ENCODE measurements at regions not wholly inside any gene's neighbourhood (a gene's known extent, or its start where the extent isn't known, plus 50 kb on each side); places are given as distances from the start of the nearest gene placed in this dataset.

DNA sequence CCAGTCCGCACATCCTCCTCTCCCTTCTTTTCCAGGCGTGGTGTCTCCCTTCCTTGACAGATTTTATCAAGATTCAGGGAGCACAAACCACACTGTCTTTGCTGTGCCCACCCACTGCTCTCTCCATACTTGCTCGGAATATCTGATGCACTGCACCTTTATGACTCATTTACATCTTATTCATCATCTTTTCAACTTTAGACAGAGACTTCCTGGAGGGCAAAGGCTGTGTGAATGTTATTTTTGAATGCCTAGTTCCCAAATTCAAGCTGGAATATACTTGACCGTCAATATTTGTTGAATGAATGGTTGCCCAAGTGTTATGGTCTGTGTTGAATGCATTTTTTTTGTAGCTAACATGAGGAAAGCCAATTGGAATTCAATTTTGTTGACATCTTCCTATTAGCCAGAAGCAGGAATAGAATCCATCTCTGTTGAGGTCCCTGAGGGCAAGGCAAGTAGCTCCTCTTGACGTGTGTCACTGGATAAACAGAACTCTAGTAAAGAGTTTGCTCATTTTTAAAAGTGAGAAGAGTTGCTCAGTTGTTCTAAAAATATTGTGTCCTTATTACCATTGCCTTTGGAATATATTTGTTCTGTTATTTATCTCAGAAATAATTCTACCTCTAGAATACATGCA is 95.0 kb downstream of the KLF6 start:
- DNase-seq: no peak

DNA sequence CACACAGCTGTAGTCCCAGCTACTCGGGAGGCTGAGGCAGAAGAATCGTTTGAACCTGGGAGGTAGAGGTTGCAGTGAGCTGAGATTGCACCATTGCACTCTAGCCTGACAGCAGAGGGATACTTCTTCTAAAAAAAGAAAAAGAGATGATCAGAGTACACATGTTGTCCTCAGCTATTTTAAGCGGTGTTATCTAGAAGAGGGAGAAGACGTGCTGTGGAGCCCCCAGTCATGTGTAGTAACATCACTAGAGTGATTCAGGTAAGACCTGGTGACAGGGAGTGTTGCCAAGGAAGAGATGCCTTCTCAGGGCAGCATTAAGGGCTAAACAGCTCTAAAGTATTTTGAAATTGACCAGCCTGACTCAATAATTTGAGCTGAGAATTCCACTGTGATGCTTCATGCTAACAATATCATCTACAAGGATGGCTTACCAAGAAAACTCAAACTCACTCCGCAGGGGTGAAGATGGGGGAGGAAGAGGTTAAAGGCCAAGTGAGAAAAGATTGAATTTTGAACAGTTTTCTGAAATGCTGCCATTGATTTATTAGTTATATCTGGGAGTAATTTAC is 97.4 kb downstream of the KLF6 start:
- no peak for DNase-seq

DNA sequence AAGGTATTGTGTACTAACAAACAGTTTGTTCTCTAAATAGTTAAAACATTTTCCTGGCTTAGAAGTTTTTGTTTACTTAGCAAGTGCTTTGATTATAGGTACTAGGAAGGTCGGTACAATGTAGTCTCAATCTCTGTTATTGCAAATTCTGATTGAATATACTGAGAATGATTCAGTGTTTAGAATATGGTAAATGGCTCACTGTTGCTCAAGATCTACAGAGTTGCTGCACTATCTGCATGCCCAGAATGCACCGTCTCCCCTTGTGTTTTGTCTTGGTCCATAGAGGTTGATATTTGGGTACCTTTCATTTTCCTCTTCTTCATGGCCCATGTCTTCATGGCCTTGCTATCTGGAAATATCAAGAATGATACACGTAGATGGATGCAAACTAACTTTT is 99.6 kb downstream of the KLF6 start:
- no peak for DNase-seq

DNA sequence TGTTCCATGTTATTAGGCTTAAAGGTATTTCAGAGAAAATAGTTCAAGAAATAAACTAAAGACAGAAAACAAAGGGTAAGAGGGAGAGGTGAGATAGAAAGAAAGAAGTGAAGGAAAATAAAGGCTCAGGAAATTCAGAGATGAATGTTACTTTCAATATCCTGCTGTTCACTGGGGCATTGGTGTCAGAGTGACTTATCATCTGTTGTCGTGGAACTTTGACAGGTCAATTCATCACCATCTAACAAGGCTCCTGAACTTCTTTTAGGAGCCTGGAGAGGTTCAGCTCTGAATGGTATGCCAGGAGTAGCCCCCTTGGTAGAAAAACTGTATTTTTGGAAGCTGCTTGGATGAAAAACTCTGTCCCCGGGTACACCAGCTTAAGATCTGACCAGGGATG is 100.1 kb downstream of the KLF6 start:
- no peak for DNase-seq

DNA sequence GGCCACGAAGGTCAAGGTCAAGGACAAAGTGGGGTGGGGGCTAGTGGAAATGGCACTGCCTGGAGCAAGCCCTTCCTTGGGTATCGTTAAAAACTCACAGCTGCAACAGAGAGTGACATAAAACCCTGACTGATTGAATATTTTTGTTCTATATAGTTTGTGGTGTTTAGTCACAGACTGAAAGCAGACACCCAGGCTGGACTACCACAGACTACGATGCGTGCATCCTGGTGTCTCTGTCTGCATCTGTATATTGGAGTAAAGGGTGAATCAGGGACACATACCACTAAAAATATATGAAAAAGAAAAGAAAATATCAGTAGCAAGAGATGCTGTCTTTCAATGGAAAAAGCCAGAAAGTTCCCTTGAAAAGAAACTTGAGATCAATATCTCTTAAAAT is 101.4 kb downstream of the KLF6 start:
- DNase-seq: no peak

DNA sequence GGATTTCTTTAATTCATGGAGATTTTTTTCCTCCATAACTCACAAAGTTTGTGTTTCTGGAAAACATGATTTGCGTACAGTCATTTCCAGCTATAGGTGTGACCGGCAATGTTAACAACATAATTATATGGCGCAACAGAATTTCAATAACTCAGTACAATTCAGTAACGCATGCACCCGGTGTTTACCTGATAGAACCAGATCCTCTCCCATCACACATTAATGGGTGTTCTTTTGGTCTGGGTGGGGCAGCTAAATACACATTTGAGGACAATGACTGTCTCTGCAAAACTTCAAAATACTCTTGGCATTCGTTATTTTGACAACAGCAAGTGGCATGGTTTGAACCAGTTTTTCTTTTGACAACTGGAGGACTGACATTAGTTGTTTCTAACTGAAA is 102.3 kb downstream of the KLF6 start:
- DNase-seq: no peak

DNA sequence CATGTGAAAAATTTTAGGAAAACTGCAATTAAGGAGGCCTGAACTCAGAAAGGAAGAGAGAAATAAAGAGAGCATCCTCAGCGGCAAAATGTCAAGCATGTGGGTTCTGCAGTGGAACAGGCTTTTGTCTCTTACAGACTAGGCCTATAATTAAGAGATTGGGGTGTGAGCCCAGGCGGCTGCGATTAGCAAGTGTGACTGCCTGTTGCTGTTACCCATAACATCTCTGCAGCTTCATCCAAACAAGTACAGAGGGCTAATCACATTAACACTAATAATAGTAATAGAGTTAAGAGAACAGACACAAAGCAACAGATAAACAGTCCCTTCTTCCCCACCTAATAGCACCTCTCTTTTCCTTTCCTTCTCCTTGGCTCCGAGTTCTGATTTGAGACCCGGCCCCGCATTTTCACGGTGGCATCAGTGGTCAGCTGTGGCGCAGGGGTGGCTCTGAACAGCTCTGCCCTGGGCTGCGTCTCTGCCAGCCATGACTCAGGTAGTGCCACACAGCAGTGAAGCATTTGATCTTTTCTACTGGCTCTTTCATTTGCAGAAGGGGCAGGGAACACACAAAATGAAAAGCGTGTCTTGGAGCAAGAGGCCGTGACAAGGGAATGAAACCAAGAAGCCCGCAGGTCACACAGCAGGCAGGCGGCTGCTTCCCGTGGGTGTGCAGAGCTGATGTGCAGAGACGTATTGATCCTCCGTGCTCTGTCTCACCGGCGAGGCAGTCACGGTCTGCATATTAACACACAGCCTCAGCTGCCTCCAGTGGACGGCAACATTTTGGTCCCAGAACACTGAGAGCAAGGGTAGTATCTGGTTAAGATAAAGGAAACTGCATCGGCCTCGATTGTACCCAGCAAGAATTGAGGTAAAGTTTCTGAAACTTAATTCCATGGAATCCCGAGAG is 103.1 kb downstream of the KLF6 start:
- no peak for DNase-seq

DNA sequence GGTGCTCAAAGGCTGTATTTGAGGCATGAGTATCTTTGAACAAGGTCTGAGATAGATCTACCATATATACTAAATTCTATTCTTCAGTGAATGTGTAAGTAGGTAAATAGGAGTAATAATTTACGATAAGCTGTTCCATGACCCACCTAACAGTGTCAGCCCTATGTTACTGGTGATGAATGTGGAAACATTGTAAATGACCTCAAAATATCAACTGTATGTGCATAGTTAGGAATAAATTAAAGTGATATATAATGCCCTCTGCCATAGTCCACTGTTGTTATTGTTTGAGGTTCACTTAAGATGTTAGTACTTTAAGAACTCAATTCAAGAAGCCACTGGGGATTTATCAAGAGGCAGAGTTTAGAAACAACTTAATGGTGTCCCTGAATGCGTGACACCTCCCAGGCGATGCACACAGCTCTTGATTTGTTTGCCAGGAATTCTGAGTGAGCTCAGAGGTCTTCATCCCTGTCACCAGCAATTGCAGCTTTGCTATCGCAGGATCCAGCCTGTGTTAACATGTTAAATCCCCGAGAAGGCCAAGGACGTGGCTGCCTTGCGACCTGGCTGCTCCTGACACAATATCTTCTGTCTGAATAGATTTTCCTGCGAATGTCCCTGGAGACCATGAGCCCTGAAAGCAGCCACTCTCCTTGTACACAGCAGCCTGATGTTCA is 104.9 kb downstream of the KLF6 start:
- no peak for DNase-seq

DNA sequence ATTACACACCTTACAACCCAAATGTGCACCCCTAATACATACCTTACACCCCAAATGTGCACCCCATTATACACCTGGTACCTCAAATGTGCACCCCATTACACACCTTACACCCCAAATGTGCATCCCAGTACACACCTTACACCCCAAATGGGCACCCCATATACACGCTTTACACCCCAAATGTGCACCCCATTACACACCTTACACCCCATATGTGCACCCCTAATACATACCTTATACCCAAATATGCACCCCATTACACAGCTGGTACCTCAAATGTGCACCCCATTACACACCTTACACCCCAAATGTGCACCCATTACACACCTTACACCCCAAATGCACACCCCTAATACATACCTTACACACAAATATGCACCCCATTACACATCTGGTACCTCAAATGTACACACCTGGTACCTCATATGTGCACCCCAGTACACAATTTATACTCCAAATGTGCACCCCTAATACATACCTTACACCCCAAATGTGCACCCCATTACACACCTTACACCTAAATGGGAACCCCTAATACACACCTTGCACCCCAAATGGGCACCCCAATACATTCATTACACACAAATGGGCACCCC is 106.3 kb downstream of the KLF6 start:
- DNase-seq: no peak

DNA sequence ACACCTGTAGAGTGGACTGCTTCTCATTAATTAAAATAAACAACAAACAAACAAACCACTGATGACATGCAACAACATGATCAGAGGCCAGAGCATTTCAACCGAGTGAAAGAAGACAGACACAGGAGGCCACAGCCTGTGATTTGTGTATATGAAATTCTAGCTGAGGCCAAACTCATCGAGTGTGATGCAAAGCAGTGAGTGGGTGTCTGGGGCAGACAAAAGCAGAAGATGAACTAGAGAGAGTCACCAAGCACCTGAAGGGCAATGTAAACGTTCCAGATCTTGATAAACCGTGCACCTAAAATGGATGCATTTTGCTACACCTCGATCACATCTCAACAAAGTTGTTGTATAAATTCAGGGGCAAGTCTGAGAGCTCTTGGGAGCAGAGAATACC is 108.4 kb downstream of the KLF6 start:
- DNase-seq: no peak

DNA sequence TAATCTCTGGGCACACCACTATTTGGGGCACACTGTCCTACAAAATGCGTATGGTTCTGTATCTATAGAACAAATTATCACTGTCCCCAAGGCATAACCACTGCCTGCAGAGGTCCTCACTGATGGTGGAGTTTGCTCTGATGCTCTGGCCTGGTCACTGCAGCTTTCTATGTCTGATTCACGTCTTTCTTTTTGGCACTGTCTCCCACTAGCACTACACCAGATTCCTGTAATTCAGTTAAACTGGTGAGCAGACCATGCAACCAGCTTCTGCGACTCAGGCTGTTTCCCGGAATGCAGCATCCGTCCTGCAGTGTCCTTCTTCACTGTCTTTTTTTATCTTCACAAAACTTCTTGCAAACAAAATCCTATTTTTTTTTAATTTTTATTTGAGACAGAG is 112.8 kb downstream of the KLF6 start:
- DNase-seq: no peak

DNA sequence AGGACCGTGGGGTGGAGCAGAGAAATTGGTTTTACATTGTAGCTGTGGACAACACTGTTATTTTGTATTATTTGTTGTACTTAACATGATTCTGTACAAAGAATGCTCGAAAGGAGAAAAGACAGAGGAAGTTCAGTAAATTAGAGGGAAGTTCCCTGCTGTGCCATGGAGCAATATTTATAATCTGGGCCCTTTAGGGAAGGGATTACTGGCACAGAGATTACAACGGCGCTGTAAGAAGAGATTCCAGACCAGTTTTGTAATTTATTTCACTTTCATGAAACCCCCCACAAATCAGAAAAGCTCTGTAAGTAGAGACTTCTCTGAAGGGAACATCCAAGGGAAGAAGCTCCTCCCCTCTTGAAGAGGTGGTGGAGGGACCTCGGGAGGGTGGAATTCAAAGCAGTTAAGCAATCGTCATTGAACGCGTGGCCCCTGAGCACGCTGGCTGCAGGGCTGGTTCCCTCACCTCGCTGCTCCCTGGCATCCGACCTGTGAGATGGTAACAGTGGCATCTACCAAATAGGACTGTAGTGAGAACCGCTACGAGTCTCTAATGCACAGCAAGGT is 113.5 kb downstream of the KLF6 start:
- no peak for DNase-seq

DNA sequence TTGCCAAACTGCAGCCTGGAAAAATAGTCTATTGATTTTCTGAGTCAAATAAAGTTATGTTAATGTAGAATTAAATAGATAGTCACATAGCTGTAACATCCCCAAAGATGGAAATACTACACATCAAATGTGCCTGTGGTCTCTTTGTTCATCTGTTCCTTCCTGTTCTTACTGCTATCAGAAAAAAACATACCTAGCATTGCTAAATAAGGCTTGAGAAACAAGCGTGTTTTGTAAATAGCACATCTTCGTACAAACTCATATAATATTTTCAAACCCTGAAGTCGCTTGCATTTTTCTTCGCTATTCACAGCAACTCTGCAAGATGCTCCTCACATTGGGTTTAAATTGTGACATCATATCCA is 116.1 kb downstream of the KLF6 start:
- peak; percentile 65 for DNase-seq

DNA sequence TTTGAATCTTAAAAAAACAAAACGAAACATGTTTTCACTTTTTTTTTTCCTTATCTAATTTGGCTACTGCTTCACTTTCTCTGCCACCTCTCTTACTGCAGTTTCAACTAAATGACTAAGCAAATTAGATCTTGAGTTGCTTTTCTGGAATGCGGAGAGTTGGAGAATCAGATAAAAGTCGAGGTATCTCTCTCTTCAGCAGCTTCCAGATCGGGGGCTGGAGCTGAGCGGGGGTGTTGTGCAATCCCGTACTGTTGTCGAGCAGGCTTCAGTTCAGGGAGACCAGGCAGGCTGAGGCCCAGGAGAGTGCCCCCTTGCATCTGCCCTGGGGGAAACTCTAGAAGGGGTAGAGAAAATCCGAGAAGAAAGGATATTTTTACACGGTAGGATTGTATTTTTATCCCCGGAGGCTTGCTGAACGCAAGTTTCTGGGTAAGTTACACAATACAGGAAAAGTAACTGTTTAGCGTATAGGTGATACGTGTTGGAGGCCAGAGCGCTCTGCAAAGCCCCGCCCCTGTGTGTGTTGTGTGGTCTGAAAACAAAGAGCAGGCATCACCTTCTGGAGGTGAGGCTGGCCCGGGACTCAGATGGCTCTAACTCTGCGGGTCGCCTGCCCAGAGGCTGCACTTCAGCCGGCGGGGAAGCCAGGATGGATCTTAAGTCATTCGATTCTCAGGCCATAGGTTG is 116.6 kb downstream of the KLF6 start:
- peak; percentile 78 for DNase-seq

DNA sequence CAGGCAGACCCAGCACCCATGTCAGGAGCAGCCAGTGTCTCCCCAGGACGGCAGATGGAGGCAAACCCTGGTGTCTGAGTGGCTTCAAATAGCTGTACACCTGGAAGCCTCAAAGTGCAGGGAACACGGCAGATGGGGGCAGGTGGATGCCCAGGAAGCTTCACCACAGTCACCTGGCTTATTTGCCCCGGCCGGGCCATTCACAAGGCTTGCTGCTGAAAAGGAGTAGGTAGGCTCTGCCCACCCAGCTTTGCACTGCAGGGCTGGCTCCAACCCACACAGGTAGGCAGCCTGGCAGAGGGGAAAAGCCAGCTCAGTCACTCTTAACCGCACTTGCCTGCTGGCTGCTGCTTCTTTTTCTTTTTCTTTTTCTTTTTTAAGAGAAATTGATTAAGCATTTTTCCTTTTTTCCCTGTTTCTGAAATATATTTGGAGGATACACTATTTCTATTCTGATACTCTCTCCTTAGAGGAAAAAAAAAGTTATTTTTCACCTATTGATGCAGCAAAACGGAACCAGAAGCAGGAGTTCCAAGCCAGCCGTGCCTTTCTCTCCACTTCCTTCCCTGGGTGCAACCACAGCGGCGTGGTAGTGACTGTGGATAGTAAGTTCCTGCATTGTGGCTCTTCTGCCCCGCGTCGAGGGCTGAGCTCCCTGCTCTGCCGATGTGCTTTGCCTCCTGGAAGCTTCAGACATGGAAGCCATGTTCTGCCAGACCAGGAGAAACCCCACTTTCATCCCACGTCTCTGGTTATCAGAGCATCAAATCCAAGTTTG is 118.3 kb downstream of the KLF6 start:
- peak; percentile 33 for DNase-seq

DNA sequence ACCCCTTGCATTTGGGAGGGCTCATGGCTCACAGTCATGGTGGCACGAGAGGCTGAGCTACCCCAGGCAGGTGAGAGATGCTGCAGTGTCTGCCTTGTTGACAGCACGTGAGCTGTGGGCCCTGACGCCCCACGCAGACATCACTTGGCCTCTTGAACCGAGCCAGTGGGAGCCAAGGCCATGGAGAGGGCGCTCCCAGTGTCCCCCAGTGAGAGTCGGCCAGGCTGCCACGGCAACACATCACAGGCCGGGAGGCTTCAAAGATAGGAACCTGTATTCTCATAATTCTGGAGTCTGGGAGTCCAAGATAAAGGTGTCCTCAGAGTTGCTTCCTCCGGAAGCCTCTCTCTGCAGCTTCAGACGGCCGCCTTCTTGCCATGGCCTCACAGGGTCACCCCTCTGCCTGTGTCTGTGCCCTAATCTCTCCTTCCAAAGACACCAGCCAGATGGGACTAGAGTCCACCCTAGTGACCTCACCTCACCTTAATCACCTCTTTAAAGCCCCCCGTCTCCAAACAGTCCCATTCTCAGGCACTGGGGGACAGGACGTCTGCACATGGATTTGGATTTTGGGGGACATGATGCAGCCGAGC is 119.6 kb downstream of the KLF6 start:
- no peak for DNase-seq

DNA sequence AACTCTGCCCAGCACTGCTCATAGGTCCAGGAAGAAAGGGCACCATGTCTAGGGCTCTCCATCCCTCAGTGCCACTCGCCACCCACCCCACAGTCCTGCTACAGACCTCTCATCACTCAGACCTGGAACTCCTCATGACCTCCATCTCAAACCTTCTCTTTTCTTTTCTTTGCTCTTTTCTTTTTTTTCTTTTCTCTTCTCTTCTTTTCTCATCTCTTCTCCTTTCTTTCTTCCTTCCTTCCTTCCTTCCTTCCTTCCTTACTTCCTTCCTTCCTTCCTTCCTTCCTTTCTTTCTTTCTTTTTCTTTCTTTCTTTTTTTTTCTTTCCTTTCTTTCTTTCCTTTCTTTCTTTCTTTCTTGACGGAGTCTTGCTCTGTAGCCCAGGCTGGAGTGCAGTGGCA is 122.2 kb downstream of the KLF6 start:
- DNase-seq: no peak

DNA sequence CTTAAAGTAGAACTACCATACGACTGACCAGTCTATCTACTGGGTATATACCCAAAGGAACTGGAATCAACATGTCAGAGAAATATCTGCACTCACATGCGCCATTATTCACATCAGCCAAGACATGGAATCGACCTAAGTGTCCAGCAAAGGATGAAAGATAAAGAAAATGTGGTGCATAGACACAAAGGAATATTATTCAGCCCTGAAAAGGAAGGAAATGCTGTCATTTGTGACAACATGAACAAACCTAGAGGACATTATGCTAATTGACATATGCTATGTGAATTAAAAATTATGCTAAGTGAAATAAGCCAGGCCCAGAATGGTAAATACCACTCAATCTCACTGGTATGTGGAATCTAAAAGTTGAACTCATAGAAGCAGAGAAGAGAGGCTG is 123.7 kb downstream of the KLF6 start:
- DNase-seq: no peak

DNA sequence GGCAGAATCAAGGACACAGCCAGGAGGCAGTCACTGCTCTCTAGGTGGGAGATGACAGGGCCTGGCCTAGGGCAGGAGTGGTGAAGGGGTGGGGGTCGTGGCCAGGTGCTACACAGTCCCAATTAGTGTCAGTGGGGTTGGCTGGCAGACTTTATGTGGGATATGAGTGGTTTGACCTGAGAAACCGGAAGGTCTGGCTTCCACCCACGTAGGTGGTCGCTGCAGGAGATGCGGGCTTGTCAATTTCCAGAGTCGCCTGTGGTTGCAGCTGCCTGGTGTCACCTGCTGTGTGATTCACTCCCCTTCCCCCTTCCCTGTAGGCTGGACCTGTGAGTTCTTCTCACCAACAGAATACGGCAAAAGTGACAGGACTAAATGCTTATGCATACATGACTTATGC is 124.3 kb downstream of the KLF6 start:
- no peak for DNase-seq

DNA sequence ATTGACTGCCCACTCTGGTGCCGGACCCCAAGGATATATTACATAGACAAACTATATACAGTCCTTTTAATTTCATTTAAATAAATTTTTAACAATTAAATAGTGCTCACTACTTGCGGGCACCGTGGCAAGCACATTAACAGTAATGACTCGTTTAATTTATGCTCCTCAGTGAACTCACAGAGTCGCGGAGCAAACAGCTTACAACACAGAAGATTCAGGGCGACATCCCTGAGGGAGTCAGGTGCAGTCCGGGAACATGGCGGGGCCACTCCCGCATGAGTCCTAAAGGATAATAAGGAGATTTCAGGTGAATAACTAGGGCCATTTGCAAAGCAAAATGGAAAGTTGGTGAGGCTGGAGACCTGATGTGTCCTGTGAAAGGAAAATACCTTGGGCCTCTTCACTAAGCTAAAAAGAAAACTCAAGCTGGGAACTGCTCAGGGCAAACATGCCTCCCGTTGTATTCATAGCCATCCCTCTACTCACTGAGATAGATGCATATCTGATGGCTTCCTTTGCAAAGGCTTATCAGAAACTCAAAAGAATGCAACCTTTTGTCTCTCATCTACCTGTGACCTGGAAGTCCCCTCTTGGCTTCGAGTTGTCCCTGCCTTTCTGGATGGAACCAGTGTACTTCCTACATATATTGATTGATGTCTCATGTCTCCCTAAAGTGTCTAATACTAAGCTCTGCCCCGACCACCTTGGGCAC is 125.6 kb downstream of the KLF6 start:
- DNase-seq: no peak
